ENCODE measurements at regions not wholly inside any gene's neighbourhood (a gene's known extent, or its start where the extent isn't known, plus 50 kb on each side); places are given as distances from the start of the nearest gene placed in this dataset.
"Not testable (repeated sequence)": the region's sequence is repeated elsewhere in the genome, so short reads cannot be mapped to it uniquely, and the experiment has no call there.

DNA sequence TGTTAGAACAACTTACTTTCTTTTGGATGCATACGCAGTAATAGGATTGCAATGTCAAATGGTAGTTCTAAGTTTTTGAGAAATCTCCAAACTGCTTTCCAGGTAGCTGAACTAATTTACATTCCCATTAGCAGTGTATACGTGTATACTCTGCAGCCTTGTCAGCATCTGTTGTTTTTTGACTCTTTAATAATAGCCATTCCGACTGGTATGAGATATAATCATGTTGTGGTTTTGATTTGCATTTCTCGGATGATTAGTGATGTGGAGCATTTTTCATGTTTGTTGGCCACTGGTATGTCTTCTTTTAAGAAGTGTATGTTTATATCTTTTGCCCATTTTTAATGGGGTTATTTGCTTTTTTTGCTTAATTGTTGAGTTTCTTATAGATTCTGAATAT, 76.9 kb upstream of the HNRNPA1L2 start:
- not testable (repeated sequence) for DNase-seq

DNA sequence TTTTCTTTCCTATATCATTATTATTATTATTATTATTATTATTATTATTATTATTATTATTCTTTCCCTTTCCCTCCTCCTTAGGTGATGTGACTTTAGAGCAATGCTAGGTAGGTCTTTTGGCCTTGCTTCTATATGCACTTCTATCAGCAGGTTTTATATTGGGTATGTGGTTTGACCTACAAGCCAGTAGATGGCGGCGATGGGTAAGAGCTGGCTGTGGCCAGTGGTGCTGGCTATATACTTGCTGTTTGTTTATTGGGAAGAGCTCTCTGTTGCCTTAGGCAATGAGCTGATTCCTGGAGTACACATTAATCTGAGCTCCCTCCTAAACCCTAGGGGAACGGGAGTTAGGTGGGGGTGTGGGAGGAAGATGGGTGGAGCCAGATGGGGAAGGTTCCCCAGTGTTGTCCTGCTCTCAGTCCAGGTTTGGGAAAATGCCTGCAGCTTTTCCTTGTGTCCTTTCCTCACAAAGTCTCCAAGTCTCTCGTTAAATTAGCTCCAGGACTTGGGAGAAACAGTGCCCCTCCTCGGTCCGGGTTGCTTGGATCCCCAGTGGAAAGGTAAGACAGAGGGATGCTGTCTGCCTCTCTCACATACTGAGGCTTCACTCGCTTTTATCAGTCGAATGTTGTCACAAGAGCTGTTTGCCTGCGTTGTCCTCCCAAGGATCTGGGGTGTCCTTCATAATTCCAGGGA, 72.2 kb upstream of the HNRNPA1L2 start:
- DNase-seq, result peak; percentile 15

DNA sequence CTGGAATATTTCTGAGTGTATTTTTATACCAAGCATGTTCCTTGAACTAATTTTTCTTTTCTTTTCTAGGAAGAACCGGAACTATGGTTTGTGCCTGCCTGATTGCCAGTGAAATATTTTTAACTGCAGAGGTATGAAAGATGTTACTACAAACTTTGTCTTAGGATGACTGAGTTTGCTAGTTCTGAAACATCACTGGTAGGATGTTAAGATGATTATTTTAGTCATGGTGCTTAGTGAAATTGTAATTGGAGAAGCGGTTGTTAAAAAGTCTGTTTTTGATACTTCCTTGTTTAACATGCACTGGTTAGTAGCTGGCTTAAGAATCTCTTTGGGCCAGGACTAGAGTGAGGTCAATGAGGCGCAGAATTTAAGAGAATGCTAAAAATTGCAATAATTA, 71.1 kb upstream of the HNRNPA1L2 start:
- not testable (repeated sequence) for DNase-seq

DNA sequence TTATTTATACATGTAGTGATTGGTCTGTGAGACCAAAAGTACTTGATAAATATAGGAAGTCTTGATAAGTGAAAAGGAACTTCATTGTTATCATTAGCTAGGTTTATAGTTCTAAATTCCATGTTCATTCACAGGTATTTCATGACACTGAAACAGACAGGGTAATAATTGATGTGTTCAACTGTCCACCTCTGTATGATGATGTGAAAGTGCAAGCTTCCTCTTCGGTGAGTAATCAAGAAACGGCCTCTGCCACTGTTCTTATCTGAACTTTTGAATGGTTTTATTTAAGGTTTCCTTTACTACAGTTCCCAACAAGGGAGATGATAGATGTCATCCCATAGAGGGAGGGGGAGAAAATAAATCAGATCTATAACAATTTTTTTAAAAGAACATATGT, 59.3 kb upstream of the HNRNPA1L2 start:
- DNase-seq, result not testable (repeated sequence)
